SK-N-SH (cell line): ENCODE measurements at regions not wholly inside any gene's neighbourhood (a gene's known extent, or its start where the extent isn't known, plus 50 kb on each side); places are given as distances from the start of the nearest gene placed in this dataset.

Source experiments
- CTCF ChIA-PET: fragments of 300-600, 350-600 bp; formaldehyde crosslinking; extraction: SDS; loops from one replicate; lab custom pipeline; 2021; lab: Yijun Ruan, JAX
- POLR2A ChIA-PET: fragments of 350-600 bp; sonication (Branson Sonifier 250); formaldehyde crosslinking; extraction: SDS; loops from one replicate; lab custom pipeline; 2020; ENCODE audit warnings: antibody characterized with exemption, inconsistent platforms; lab: Yijun Ruan, JAX
- DNase-seq: peaks from one replicate; pipeline ENCODE4 v3.0.0; 2012
- H2AFZ ChIP-seq: fragments of 200-600 bp; sonication (generic); 2 replicates; pipeline ENCODE4 v1.8.1; 2016; ENCODE audit warnings: antibody characterized with exemption, mild to moderate bottlenecking, low read depth
- H3F3A ChIP-seq: fragments of 200-600 bp; sonication (generic); replicated peaks from 2 replicates; pipeline ENCODE3; 2016; ENCODE audit warnings: antibody characterized with exemption, mild to moderate bottlenecking; ENCODE audit not compliant: insufficient read depth
- H3K27ac ChIP-seq, 2 experiments: fragments of 200-500 bp in 1 of 2; fragments of 200-600 bp in 1 of 2; sonication (Bioruptor generic) in 1 of 2; sonication (generic), shearing (Covaris generic) in 1 of 2; 2 replicates each; pipeline versions ENCODE4 v1.5.1 to v1.6.1; 2014 to 2016; ENCODE audit warnings: low read depth in 2 of 2, inconsistent platforms in 1 of 2, low read length in 1 of 2, mild to moderate bottlenecking in 1 of 2, mixed read lengths in 1 of 2
- H3K27me3 ChIP-seq: fragments of 200-600 bp; sonication (generic), shearing (Covaris generic); 2 replicates; pipeline ENCODE4 v1.6.1; 2016; ENCODE audit warnings: mixed run types; ENCODE audit not compliant: insufficient read depth
- H3K36me3 ChIP-seq, 2 experiments: fragments of 200-500 bp in 1 of 2; fragments of 200-600 bp in 1 of 2; sonication (Bioruptor generic) in 1 of 2; sonication (generic) in 1 of 2; replicated peaks in 1 of 2; 2 replicates each; pipeline versions ENCODE3 to v1.5.1; 2014 to 2016; ENCODE audit warnings: low read length in 1 of 2, mild to moderate bottlenecking in 1 of 2; ENCODE audit not compliant: insufficient read depth in 2 of 2, control insufficient read depth in 1 of 2
- H3K4me1 ChIP-seq, 2 experiments: fragments of 200-500 bp in 1 of 2; fragments of 200-600 bp in 1 of 2; sonication (Bioruptor generic) in 1 of 2; sonication (generic), shearing (Covaris generic) in 1 of 2; 2 replicates each; pipeline versions ENCODE4 v1.5.1 to v1.6.1; 2014 to 2016; ENCODE audit warnings: low read depth in 1 of 2, low read length in 1 of 2, mixed run types in 1 of 2; ENCODE audit not compliant: insufficient read depth in 2 of 2, control insufficient read depth in 1 of 2
- H3K4me2 ChIP-seq: fragments of 200-600 bp; sonication (generic), shearing (Covaris generic); 2 replicates; pipeline ENCODE4 v1.6.1; 2017; ENCODE audit warnings: mixed run types
- H3K4me3 ChIP-seq, 2 experiments: fragments of 200-500 bp in 1 of 2; fragments of 200-600 bp in 1 of 2; sonication (Bioruptor generic) in 1 of 2; sonication (generic), shearing (Covaris generic) in 1 of 2; 2 replicates each; pipeline versions ENCODE4 v1.5.1 to v1.8.1; 2014 to 2016; ENCODE audit warnings: low read depth in 2 of 2, inconsistent platforms in 1 of 2, low read length in 1 of 2, mild to moderate bottlenecking in 1 of 2, mixed read lengths in 1 of 2, moderate library complexity in 1 of 2
- H3K79me2 ChIP-seq: fragments of 200-600 bp; sonication (generic); 2 replicates; pipeline ENCODE4 v1.8.1; 2017; ENCODE audit warnings: mild to moderate bottlenecking; ENCODE audit not compliant: insufficient read depth
- H3K9ac ChIP-seq: fragments of 200-600 bp; sonication (generic); 2 replicates; pipeline ENCODE4 v1.6.1; 2017; ENCODE audit warnings: mixed run types
- H3K9me2 ChIP-seq: fragments of 200-600 bp; sonication (generic); 2 replicates; pipeline ENCODE4 v1.6.1; 2017; ENCODE audit warnings: mixed run types
- H3K9me3 ChIP-seq: fragments of 200-600 bp; sonication (generic); 2 replicates; pipeline ENCODE4 v1.6.1; 2017; ENCODE audit warnings: mixed run types, mild to moderate bottlenecking, moderate library complexity
- H4K20me1 ChIP-seq: fragments of 200-600 bp; sonication (generic); 2 replicates; pipeline ENCODE4 v1.6.1; 2017; ENCODE audit warnings: mild to moderate bottlenecking, mixed run types; ENCODE audit not compliant: insufficient read depth
- CTCF ChIP-seq: fragments of 200-600 bp; sonication (generic); IDR thresholded peaks from 2 replicates; pipeline ENCODE4 v1.6.1; 2017; ENCODE audit warnings: antibody characterized with exemption, mild to moderate bottlenecking, moderate library complexity
- ELF1 ChIP-seq: IDR thresholded peaks from 2 replicates; pipeline ENCODE4 v1.4.0; 2012
- EP300 ChIP-seq, 2 experiments: IDR thresholded peaks; 2 replicates each; pipeline versions ENCODE4 v1.4.0 to v1.6.1; 2012; ENCODE audit warnings: borderline replicate concordance in 1 of 2, low read depth in 1 of 2, low read length in 1 of 2
- FOXM1 ChIP-seq: IDR thresholded peaks from 2 replicates; pipeline ENCODE4 v1.4.0; 2012; ENCODE audit warnings: low read depth, mild to moderate bottlenecking
- GABPA ChIP-seq: IDR thresholded peaks from 2 replicates; pipeline ENCODE4 v1.4.0; 2012; ENCODE audit warnings: low read depth, mild to moderate bottlenecking
- GATA2 ChIP-seq: sonication (generic); formaldehyde crosslinking; IDR thresholded peaks from 2 replicates; pipeline ENCODE4 v1.5.0; 2020; ENCODE audit warnings: mild to moderate bottlenecking, missing genetic modification reagents
- MEF2A ChIP-seq: IDR thresholded peaks from 2 replicates; pipeline ENCODE4 v1.4.0; 2012; ENCODE audit warnings: low read depth, borderline replicate concordance
- POLR2AphosphoS5 ChIP-seq: IDR thresholded peaks from 2 replicates; pipeline ENCODE4 v1.6.1; 2012; ENCODE audit warnings: low read depth, low read length
- RAD21 ChIP-seq: IDR thresholded peaks from 2 replicates; pipeline ENCODE4 v1.6.1; 2012; ENCODE audit warnings: mild to moderate bottlenecking, low read length
- REST ChIP-seq: IDR thresholded peaks from 2 replicates; pipeline ENCODE4 v1.6.1; 2012; ENCODE audit warnings: mild to moderate bottlenecking, low read depth, low read length, moderate library complexity
- RXRA ChIP-seq: IDR thresholded peaks from 2 replicates; pipeline ENCODE4 v1.4.0; 2012; ENCODE audit warnings: low read depth, mild to moderate bottlenecking, borderline replicate concordance
- TAF1 ChIP-seq: IDR thresholded peaks from 2 replicates; pipeline ENCODE4 v1.6.1; 2012; ENCODE audit warnings: low read depth, mild to moderate bottlenecking, low read length, moderate library complexity, borderline replicate concordance
- TCF12 ChIP-seq: IDR thresholded peaks from 2 replicates; pipeline ENCODE4 v1.4.0; 2012
- WGBS: methylation state at CpG from one replicate; pipeline ENCODE4 v1.1.6; 2017; ENCODE audit warnings: low lambda C conversion rate; 5-methylcytosine and 5-hydroxymethylcytosine counted together

GRCh38 chr6:96724641-96725040, 112.6 kb downstream of the GPR63 start (continued):
- no peak for TF ChIP-seq TAF1

- H3K9me3 ChIP-seq, result no peaks in the 10 kb centered on the region
- H3K9me2 ChIP-seq, result no peaks in the 10 kb centered on the region
- no peaks in the 10 kb centered on the region for H3F3A ChIP-seq
- 100% methylated on average over 1 of the region's 1 CpG for WGBS
- no peak overlapping the region for H3K4me3 ChIP-seq
- no peaks in the 10 kb centered on the region for H3K4me1 ChIP-seq
- DNase-seq, result no peak
- no peaks in the 10 kb centered on the region for H3K36me3 ChIP-seq
- no peak overlapping the region for H3K4me2 ChIP-seq
- H4K20me1 ChIP-seq, result no peaks in the 10 kb centered on the region
- no peak overlapping the region for H2AFZ ChIP-seq
- no peak overlapping the region for H3K27ac ChIP-seq
- POLR2A ChIA-PET, result interaction anchor here (0.5 kb wide), 1 partner anchor 48 kb away, joined by 3 read pairs; no protein-coding TSS in a partner anchor
- CTCF ChIA-PET, result no interaction called here
- no peak for TF ChIP-seq ELF1
- H3K9ac ChIP-seq, result no peak overlapping the region
- H3K27me3 ChIP-seq, result no peaks in the 10 kb centered on the region
- H3K79me2 ChIP-seq, result no peaks in the 10 kb centered on the region
These were observed 113.9 kb downstream of the GPR63 start for GRCh38 chr6:96723362-96723761.

GRCh38 chr6:96721227-96721626, 116.0 kb downstream of the GPR63 start:
- no peaks in the 10 kb centered on the region for H3F3A ChIP-seq
- no peaks in the 10 kb centered on the region for H3K36me3 ChIP-seq
- no peaks in the 10 kb centered on the region for H3K27me3 ChIP-seq
- CTCF ChIA-PET, result no interaction called here
- TF ChIP-seq TCF12 (no peak), MEF2A (no peak), REST (no peak), GABPA (no peak), POLR2AphosphoS5 (no peak), RXRA (no peak), GATA2 (CRISPR knock-in tag) (no peak), RAD21 (no peak), CTCF (no peak), FOXM1 (no peak), EP300 (IDR thresholded peaks at IDR 0.05; ENCODE audit: borderline replicate concordance in 1 of 2, low read depth in 1 of 2, low read length in 1 of 2) (no peak)
- TF ChIP-seq, all 33 proteins: peak for 0
- Histone ChIP-seq H3K79me2 (no peaks in the 10 kb centered on the region), H3K9ac (no peak overlapping the region), H3K9me3 (no peaks in the 10 kb centered on the region), H3K4me1 (no peaks in the 10 kb centered on the region), H3K27ac (no peak overlapping the region), H3K4me2 (no peak overlapping the region), H3K9me2 (no peaks in the 10 kb centered on the region), H2AFZ (no peak overlapping the region), H3K4me3 (no peak overlapping the region), H4K20me1 (no peaks in the 10 kb centered on the region)
- DNase-seq, result no peak
- WGBS, result 24% methylated on average over 2 of the region's 2 CpGs
- POLR2A ChIA-PET, result no interaction called here
